NCI-H1694 treated with DMSO at 0.1 percent for 48 hours (cell line): ENCODE measurements at regions not wholly inside any gene's neighbourhood (a gene's known extent, or its start where the extent isn't known, plus 50 kb on each side); places are given as distances from the start of the nearest gene placed in this dataset.
"Not testable (repeated sequence)": the region's sequence is repeated elsewhere in the genome, so short reads cannot be mapped to it uniquely, and the experiment has no call there.

Source experiments
- DNase-seq: peaks from one replicate; lab custom pipeline; 2025; lab: John Stamatoyannopoulos, UW

GRCh38 chr11:15660496-15660895, 545.8 kb downstream of the INSC start:
- peak; percentile 24 for DNase-seq

- no peak for DNase-seq
These were observed 547.6 kb downstream of the INSC start for GRCh38 chr11:15662285-15662684.

GRCh38 chr11:15663777-15664218, 549.1 kb downstream of the INSC start:
- peak; percentile 30 for DNase-seq

GRCh38 chr11:15665368-15665871, 550.7 kb downstream of the INSC start:
- no peak for DNase-seq

- DNase-seq, result no peak
These were observed 552.5 kb downstream of the INSC start for GRCh38 chr11:15667127-15667725.

GRCh38 chr11:15668718-15669117, 554.0 kb downstream of the INSC start:
- no peak for DNase-seq

GRCh38 chr11:15670520-15671070, 555.9 kb downstream of the INSC start:
- no peak for DNase-seq

GRCh38 chr11:15671216-15671615, 556.5 kb downstream of the INSC start:
- no peak for DNase-seq

- DNase-seq, result no peak
These were observed 558.1 kb downstream of the INSC start for GRCh38 chr11:15672825-15673224.

GRCh38 chr11:15673408-15673831, 558.7 kb downstream of the INSC start:
- peak; percentile 94 for DNase-seq

GRCh38 chr11:15674756-15675155, 560.0 kb downstream of the INSC start:
- no peak for DNase-seq

- DNase-seq, result no peak
These were observed 561.0 kb downstream of the INSC start for GRCh38 chr11:15675683-15676082.

GRCh38 chr11:15677181-15677580, 562.5 kb downstream of the INSC start:
- DNase-seq, result no peak

GRCh38 chr11:15683528-15683927, 568.8 kb downstream of the INSC start:
- no peak for DNase-seq

- DNase-seq, result no peak
These were observed 570.6 kb downstream of the INSC start for GRCh38 chr11:15685306-15685705.

GRCh38 chr11:15686259-15686658, 571.5 kb downstream of the INSC start:
- DNase-seq, result not testable (repeated sequence)

GRCh38 chr11:15687342-15687741, 572.6 kb downstream of the INSC start:
- DNase-seq, result no peak

- no peak for DNase-seq
These were observed 573.6 kb downstream of the INSC start for GRCh38 chr11:15688351-15688792.

- no peak for DNase-seq
These were observed 575.6 kb downstream of the INSC start for GRCh38 chr11:15690320-15690719.

- no peak for DNase-seq
These were observed 578.0 kb downstream of the INSC start for GRCh38 chr11:15692739-15693138.

GRCh38 chr11:15695096-15695721, 580.5 kb downstream of the INSC start:
- DNase-seq, result no peak

GRCh38 chr11:15696069-15696468, 581.3 kb downstream of the INSC start:
- DNase-seq, result no peak
